GM06990 (cell line): ENCODE measurements at regions not wholly inside any gene's neighbourhood (a gene's known extent, or its start where the extent isn't known, plus 50 kb on each side); places are given as distances from the start of the nearest gene placed in this dataset.

ENCODE experiments used
- DNase-seq: peaks from one replicate; pipeline ENCODE4 v3.0.0-alpha.2; 2011; ENCODE audit not compliant: insufficient read length; ENCODE audit errors: extremely low read depth
- H3K27me3 ChIP-seq: replicated peaks from 2 replicates; pipeline ENCODE4 v1.6.0; 2011; ENCODE audit warnings: low read length; ENCODE audit not compliant: control insufficient read depth, insufficient read depth
- H3K36me3 ChIP-seq: 2 replicates; pipeline ENCODE4 v1.5.1; 2011; ENCODE audit warnings: low read length; ENCODE audit not compliant: control insufficient read depth, insufficient read depth
- H3K4me3 ChIP-seq: replicated peaks from 2 replicates; pipeline ENCODE4 v1.5.1; 2011; ENCODE audit warnings: low read depth, mild to moderate bottlenecking, control low read depth, low read length
- TF ChIP-seq, protein P1 (sequence below): IDR thresholded peaks from 2 replicates; pipeline ENCODE4 v1.5.1; 2011; ENCODE audit warnings: low read length, control low read depth, mild to moderate bottlenecking, inconsistent platforms; ENCODE audit not compliant: insufficient read depth, poor library complexity, severe bottlenecking

DNA sequence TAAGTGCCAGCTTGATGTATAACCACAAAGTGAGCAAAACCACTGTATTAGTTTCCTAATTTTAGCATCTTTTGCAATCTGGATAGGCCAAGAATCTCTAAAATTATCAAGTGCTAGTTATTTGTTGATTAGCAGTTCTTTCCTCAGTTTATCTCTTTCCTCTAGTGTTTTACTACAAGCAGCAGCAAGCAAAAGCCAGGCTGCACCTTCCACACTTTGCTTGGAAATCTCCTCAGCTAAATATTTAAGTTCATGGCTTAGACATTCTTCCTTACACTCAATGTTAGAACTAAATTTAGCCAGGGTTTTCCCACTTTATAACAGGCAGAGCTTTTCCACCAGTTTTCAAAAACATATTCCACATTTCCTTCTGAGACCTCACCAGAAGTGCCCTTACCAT is 85.7 kb upstream of the BMPER start:
- TF ChIP-seq, protein P1, sequence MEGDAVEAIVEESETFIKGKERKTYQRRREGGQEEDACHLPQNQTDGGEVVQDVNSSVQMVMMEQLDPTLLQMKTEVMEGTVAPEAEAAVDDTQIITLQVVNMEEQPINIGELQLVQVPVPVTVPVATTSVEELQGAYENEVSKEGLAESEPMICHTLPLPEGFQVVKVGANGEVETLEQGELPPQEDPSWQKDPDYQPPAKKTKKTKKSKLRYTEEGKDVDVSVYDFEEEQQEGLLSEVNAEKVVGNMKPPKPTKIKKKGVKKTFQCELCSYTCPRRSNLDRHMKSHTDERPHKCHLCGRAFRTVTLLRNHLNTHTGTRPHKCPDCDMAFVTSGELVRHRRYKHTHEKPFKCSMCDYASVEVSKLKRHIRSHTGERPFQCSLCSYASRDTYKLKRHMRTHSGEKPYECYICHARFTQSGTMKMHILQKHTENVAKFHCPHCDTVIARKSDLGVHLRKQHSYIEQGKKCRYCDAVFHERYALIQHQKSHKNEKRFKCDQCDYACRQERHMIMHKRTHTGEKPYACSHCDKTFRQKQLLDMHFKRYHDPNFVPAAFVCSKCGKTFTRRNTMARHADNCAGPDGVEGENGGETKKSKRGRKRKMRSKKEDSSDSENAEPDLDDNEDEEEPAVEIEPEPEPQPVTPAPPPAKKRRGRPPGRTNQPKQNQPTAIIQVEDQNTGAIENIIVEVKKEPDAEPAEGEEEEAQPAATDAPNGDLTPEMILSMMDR = no peak
- H3K36me3 ChIP-seq = no peaks in the 10 kb centered on the region

DNA sequence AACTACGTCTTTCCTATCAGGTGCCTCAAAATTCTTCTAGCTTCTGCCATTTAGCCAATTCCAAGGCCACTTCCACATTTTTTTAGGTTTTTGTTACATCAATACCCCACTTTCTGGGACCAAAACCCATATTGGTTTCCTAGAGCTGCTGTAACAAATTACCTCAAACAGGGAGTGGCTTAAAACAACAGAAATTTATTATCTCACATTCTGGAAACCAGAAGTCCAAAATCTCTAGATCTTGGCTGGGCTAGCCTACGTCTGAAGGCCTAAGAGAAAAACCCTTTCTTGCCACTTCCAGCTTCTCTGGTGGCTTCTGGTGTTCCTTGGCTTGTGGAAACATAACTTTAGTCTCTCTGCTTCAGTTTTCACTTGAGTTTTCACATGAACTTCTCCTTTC is 85.1 kb upstream of the BMPER start:
- Histone ChIP-seq H3K4me3 (no peak overlapping the region), H3K27me3 (no peaks in the 10 kb centered on the region; the same call in 1 of the 2 replicates), H3K36me3 (no peaks in the 10 kb centered on the region)
- no peak for DNase-seq
- TF ChIP-seq, protein P1 = no peak

More for the DNA sequence above, 85.7 kb upstream of the BMPER start:
- no peak overlapping the region for H3K4me3 ChIP-seq
- no peaks in the 10 kb centered on the region; the same call in 1 of the 2 replicates for H3K27me3 ChIP-seq
- no peak for DNase-seq

DNA sequence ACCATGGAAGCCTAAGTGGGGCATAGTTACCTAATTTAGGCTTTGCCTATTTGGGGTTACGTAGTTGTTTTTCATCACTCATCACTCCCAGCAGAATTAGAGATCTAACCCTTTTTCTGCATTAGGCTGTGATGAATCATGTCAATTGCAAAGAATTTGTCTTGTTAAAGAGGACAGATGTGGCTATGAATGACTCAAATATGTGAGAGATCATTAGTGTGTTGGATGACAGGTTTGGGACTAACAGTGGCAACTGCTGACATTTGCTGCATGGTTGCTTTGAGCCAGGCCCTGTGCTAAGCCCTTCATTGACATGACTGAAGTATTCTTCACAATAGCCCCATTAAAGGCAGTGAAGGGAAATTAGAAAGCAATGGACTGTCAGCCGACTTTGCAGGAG is 83.4 kb upstream of the BMPER start:
- Histone ChIP-seq H3K27me3 (no peaks in the 10 kb centered on the region; the same call in 1 of the 2 replicates), H3K36me3 (no peaks in the 10 kb centered on the region), H3K4me3 (no peak overlapping the region)
- DNase-seq = no peak
- TF ChIP-seq, protein P1 = no peak

DNA sequence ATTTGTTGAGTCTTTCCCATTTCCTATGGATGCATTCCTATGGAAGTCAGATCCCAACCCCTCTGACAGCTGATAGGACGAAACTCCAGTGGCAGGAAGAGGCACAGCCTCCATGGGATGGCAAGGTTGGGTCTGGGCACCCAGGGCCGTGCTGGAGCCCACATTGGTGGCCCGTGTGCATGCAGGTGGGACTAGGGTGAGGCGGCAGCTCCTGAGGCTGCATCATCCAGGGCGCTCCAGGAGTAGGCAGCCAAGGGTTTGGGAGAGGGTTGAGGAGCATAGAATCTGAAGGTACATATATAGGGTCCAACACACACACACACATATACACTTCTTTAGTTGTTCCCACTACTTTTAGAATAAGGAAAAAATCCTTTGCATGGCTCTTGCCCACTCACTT is 81.4 kb upstream of the BMPER start:
- Histone ChIP-seq H3K4me3 (no peak overlapping the region), H3K36me3 (no peaks in the 10 kb centered on the region), H3K27me3 (no peaks in the 10 kb centered on the region; the same call in 1 of the 2 replicates)
- DNase-seq = no peak
- TF ChIP-seq, protein P1 = no peak

DNA sequence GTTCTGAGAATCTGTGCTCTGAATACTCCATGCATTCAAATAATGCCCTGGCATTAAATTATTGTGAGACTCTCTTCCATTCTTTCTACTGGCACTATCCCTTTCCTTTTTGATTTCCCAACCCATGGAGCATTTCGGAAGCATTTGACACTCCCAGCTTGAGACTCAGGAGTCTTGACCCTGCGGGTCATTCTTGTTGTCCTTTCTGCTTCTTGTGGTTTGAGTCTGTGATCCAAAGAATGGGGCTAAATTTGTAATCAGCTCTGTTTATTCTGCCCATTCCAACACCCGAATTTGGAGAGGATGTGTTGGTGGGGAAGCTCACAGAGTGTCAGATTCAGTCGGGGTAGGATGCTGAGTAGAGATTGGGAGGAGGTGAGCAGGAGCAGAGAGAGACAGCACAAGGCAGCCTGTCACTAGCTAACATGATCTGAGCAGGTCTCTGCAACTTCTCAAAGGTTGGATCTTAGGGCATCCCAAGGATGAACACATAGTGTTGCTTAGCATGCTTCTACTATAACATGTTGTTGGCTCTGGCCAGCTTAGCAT is 80.4 kb upstream of the BMPER start:
- no peaks in the 10 kb centered on the region; the same call in 1 of the 2 replicates for H3K27me3 ChIP-seq
- H3K36me3 ChIP-seq = no peaks in the 10 kb centered on the region
- DNase-seq = no peak
- no peak overlapping the region for H3K4me3 ChIP-seq
- TF ChIP-seq, protein P1 = no peak

DNA sequence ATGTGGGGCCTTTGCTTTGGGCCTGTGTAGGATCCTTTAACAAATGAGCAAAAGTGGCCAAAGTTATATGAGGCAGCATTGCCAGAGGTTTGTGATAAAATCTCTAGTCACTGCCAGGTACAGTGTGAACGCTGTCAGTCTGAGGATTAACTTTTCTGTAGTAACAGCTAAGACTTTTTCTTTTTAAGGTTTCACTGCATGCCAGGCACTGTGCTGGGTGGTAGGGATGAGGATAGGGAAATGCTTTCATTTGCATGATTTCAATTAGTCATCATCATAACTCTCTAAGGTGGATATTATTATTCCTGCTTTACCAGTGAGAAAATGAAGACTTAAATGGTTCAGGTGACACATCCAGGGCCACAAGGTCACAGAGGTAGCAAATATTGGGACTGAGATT is 79.7 kb upstream of the BMPER start:
- no peaks in the 10 kb centered on the region; the same call in 1 of the 2 replicates for H3K27me3 ChIP-seq
- H3K4me3 ChIP-seq = no peak overlapping the region
- no peaks in the 10 kb centered on the region for H3K36me3 ChIP-seq
- DNase-seq = no peak
- TF ChIP-seq, protein P1 = no peak
